NCI-H748 (cell line): ENCODE measurements at regions not wholly inside any gene's neighbourhood (a gene's known extent, or its start where the extent isn't known, plus 50 kb on each side); places are given as distances from the start of the nearest gene placed in this dataset.
"Not testable (repeated sequence)": the region's sequence is repeated elsewhere in the genome, so short reads cannot be mapped to it uniquely, and the experiment has no call there.

ENCODE experiments used
- DNase-seq: peaks from one replicate; lab custom pipeline; 2025; ENCODE audit not compliant: unreplicated experiment; lab: John Stamatoyannopoulos, UW

- no peak for DNase-seq
Measured at GRCh38 chr6:69623357-69623756, 173.5 kb downstream of the LMBRD1 start.

- DNase-seq, result no peak
Measured at GRCh38 chr6:69622924-69623323, 173.9 kb downstream of the LMBRD1 start.

- DNase-seq, result peak; percentile 60
Measured at GRCh38 chr6:69622230-69622629, 174.6 kb downstream of the LMBRD1 start.

GRCh38 chr6:69617163-69617562 lies 179.6 kb downstream of the LMBRD1 start:
- DNase-seq, result no peak

- DNase-seq, result no peak
Measured at GRCh38 chr6:69609836-69610472, 186.9 kb downstream of the LMBRD1 start.

GRCh38 chr6:69601132-69601531 lies 195.7 kb downstream of the LMBRD1 start:
- peak; percentile 16 for DNase-seq

GRCh38 chr6:69594405-69594804 lies 202.4 kb downstream of the LMBRD1 start:
- no peak for DNase-seq

- no peak for DNase-seq
Measured at GRCh38 chr6:69593706-69594105, 203.1 kb downstream of the LMBRD1 start.

- DNase-seq, result no peak
Measured at GRCh38 chr6:69589626-69590025, 207.2 kb downstream of the LMBRD1 start.

- DNase-seq, result no peak
Measured at GRCh38 chr6:69584913-69585729, 211.7 kb downstream of the LMBRD1 start.

- no peak for DNase-seq
Measured at GRCh38 chr6:69584536-69584912, 212.3 kb downstream of the LMBRD1 start.

- no peak for DNase-seq
Measured at GRCh38 chr6:69581581-69581980, 215.2 kb downstream of the LMBRD1 start.

- DNase-seq, result peak; percentile 10
Measured at GRCh38 chr6:69580706-69581105, 216.1 kb downstream of the LMBRD1 start.

GRCh38 chr6:69578361-69578890 lies 218.4 kb downstream of the LMBRD1 start:
- DNase-seq, result no peak

GRCh38 chr6:69571234-69571633 lies 225.6 kb downstream of the LMBRD1 start:
- no peak for DNase-seq

- no peak for DNase-seq
Measured at GRCh38 chr6:69570106-69570505, 226.7 kb downstream of the LMBRD1 start.

- DNase-seq, result not testable (repeated sequence)
Measured at GRCh38 chr6:69560597-69560996, 236.2 kb downstream of the LMBRD1 start.

- no peak for DNase-seq
Measured at GRCh38 chr6:69555088-69555638, 241.6 kb downstream of the LMBRD1 start.

GRCh38 chr6:69542494-69542893 lies 254.3 kb downstream of the LMBRD1 start:
- DNase-seq, result no peak

GRCh38 chr6:69527921-69528476 lies 268.8 kb downstream of the LMBRD1 start:
- no peak for DNase-seq

GRCh38 chr6:69515480-69515879 lies 281.3 kb downstream of the LMBRD1 start:
- DNase-seq, result peak; percentile 59

GRCh38 chr6:69494595-69494994 lies 302.2 kb downstream of the LMBRD1 start:
- no peak for DNase-seq
